ENCODE measurements at regions not wholly inside any gene's neighbourhood (a gene's known extent, or its start where the extent isn't known, plus 50 kb on each side); places are given as distances from the start of the nearest gene placed in this dataset.

DNA sequence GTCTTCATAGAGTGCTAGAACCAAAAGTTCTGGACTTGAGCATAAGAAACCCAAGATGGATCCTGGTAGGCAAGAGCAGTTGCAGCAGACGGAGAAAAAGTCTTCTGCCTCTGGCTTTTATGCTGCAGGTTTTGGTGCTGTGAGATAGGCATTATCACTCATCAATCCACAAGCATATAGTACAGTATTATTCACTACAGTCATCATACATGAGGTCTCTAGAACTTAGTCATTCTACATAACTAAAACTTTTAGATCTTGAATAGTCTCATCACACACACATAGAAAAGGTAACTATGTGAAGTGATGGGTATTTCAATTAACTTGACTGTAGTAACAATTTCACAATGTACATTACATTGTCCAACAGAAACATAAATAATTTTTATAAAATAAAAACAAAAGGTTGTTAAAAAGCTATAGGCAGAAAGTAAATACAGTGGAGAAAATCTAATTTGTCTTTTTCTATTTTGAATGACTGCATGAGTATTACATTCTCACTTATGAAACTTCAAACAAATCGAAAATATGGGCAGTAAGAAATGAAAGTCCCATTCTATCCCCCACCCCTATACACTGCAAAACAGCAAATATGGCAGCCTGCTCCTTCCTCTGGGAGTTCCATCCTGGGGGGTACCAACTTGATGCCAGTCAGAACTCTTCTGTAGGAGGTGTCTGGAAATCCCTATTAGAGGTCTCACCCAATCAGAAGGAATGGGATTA lies 534.3 kb upstream of the ACVR2A start:
- H3K4me3 ChIP-seq (replicated peaks in 1 of 2; ENCODE audit: low read depth in 1 of 2, low read length in 2 of 2) = no peak overlapping the region
- ChIA-PET CTCF (no interaction called here), RAD21 (ENCODE audit: low non-redundant PET in 1 of 2, low total read pairs in 2 of 2, uncharacterized antibody in 2 of 2, unreplicated experiment in 2 of 2) (no interaction called here), POLR2A (no interaction called here)
- no peak overlapping the region for H3K4me2 ChIP-seq (ENCODE audit: low read length)
- no TSS peak for BruUV-seq (replicated peaks)
- ATAC-seq = no peak
- H2AFZ ChIP-seq (ENCODE audit: low read depth, low read length, poor library complexity, severe bottlenecking) = no peak overlapping the region
- H3K9me3 ChIP-seq (ENCODE audit: control insufficient read depth in 1 of 2, insufficient read depth in 1 of 2, low read depth in 1 of 2, low read length in 2 of 2) = no peaks in the 10 kb centered on the region
- intact Hi-C loops (cut with micrococcal nuclease) = no loop called here
- no peaks in the 10 kb centered on the region for H3K4me1 ChIP-seq (ENCODE audit: control insufficient read depth in 1 of 2, insufficient read depth in 2 of 2, low read length in 2 of 2)
- no peaks in the 10 kb centered on the region for H3K9me2 ChIP-seq (ENCODE audit: insufficient read depth)
- no peak overlapping the region for H3K27ac ChIP-seq (ENCODE audit: low read depth, low read length)
- TF ChIP-seq EZH2 (IDR thresholded peaks at IDR 0.05) = no peak
- H4K20me1 ChIP-seq (ENCODE audit: insufficient read depth) = no peaks in the 10 kb centered on the region
- no peaks in the 10 kb centered on the region for H3K36me3 ChIP-seq (ENCODE audit: control insufficient read depth in 1 of 2, insufficient read depth in 2 of 2, low read length in 2 of 2)
- DNase-seq (ENCODE audit: low read depth, low spot score) = no peak
- H3K27me3 ChIP-seq (ENCODE audit: insufficient read depth, low read length) = no peaks in the 10 kb centered on the region
- no peak overlapping the region for H3K9ac ChIP-seq (ENCODE audit: low read length)
- H3K79me2 ChIP-seq (ENCODE audit: insufficient read depth, low read length) = no peaks in the 10 kb centered on the region

DNA sequence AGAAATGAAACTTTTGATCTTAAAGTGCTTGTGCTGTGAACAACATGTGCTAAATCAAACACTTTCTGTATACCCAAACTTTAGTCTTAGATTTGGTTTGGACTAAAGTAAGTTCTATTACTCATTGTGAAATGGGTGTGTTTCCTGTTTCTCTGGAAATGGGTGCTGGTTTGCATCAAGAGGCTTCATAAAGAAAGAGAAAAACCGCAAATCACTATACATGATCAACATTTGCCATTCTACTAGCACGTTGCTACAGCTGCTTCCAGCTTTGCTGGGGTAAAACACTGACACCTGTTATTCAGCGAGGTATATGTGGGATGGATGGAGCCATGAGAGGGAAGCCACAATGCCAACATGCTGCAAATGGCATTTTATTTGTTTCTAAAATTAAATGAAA lies 547.0 kb upstream of the ACVR2A start:
- Histone ChIP-seq H3K27me3 (ENCODE audit: insufficient read depth, low read length) (no peaks in the 10 kb centered on the region), H2AFZ (ENCODE audit: low read depth, low read length, poor library complexity, severe bottlenecking) (no peak overlapping the region), H3K9ac (ENCODE audit: low read length) (no peak overlapping the region), H3K4me2 (ENCODE audit: low read length) (no peak overlapping the region), H3K4me3 (replicated peaks in 1 of 2; ENCODE audit: low read depth in 1 of 2, low read length in 2 of 2) (no peak overlapping the region), H4K20me1 (ENCODE audit: insufficient read depth) (no peaks in the 10 kb centered on the region), H3K79me2 (ENCODE audit: insufficient read depth, low read length) (no peaks in the 10 kb centered on the region), H3K27ac (ENCODE audit: low read depth, low read length) (no peak overlapping the region), H3K9me3 (ENCODE audit: control insufficient read depth in 1 of 2, insufficient read depth in 1 of 2, low read depth in 1 of 2, low read length in 2 of 2) (no peaks in the 10 kb centered on the region), H3K9me2 (ENCODE audit: insufficient read depth) (no peaks in the 10 kb centered on the region), H3K36me3 (ENCODE audit: control insufficient read depth in 1 of 2, insufficient read depth in 2 of 2, low read length in 2 of 2) (no peaks in the 10 kb centered on the region), H3K4me1 (ENCODE audit: control insufficient read depth in 1 of 2, insufficient read depth in 2 of 2, low read length in 2 of 2) (peaks cover 10 to 12% of the 10 kb centered on the region in 2 experiments)
- intact Hi-C loops (cut with micrococcal nuclease) = no loop called here
- no TSS peak for BruUV-seq (replicated peaks)
- CTCF ChIA-PET = interaction anchor here (1.2 kb wide), 1 partner anchor 34 kb away, joined by 5 read pairs; no protein-coding TSS in a partner anchor
- POLR2A ChIA-PET = no interaction called here
- TF ChIP-seq FOSL1 (IDR thresholded peaks at IDR 0.05; ENCODE audit: low read depth) (no peak), POLR2AphosphoS5 (IDR thresholded peaks at IDR 0.05; ENCODE audit: low read depth, low read length) (no peak), EGR1 (IDR thresholded peaks at IDR 0.05; ENCODE audit: low read depth) (no peak), EZH2phosphoT487 (IDR thresholded peaks at IDR 0.05; ENCODE audit: borderline replicate concordance) (no peak), ZFX (IDR thresholded peaks at IDR 0.05) (no peak), SIN3A (IDR thresholded peaks at IDR 0.05; ENCODE audit: low read depth) (no peak)
- TF ChIP-seq, protein P1, sequence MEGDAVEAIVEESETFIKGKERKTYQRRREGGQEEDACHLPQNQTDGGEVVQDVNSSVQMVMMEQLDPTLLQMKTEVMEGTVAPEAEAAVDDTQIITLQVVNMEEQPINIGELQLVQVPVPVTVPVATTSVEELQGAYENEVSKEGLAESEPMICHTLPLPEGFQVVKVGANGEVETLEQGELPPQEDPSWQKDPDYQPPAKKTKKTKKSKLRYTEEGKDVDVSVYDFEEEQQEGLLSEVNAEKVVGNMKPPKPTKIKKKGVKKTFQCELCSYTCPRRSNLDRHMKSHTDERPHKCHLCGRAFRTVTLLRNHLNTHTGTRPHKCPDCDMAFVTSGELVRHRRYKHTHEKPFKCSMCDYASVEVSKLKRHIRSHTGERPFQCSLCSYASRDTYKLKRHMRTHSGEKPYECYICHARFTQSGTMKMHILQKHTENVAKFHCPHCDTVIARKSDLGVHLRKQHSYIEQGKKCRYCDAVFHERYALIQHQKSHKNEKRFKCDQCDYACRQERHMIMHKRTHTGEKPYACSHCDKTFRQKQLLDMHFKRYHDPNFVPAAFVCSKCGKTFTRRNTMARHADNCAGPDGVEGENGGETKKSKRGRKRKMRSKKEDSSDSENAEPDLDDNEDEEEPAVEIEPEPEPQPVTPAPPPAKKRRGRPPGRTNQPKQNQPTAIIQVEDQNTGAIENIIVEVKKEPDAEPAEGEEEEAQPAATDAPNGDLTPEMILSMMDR (IDR thresholded peaks at IDR 0.05 in 2 of 3, conservative IDR thresholded peaks at IDR 0.05 in 1 of 3; ENCODE audit: borderline replicate concordance in 1 of 3, insufficient read depth in 1 of 3, low read depth in 2 of 3, low read length in 2 of 3) = no peak
- no peak for ATAC-seq
- DNase-seq (ENCODE audit: low read depth, low spot score) = no peak
- RAD21 ChIA-PET (ENCODE audit: low non-redundant PET in 1 of 2, low total read pairs in 2 of 2, uncharacterized antibody in 2 of 2, unreplicated experiment in 2 of 2) = no interaction called here
